ENCODE measurements at regions not wholly inside any gene's neighbourhood (a gene's known extent, or its start where the extent isn't known, plus 50 kb on each side); places are given as distances from the start of the nearest gene placed in this dataset.
A peak's percentile ranks its signal among the peaks of the same experiment; 100 is the strongest.
"Not testable (repeated sequence)": the region's sequence is repeated elsewhere in the genome, so short reads cannot be mapped to it uniquely, and the experiment has no call there.

- H3K27me3 ChIP-seq; intact Hi-C loops (cut with DNase I); H3K4me3 ChIP-seq; H3K9ac ChIP-seq (ENCODE audit: low read depth in 2 of 2, low read length in 2 of 2); H3K4me1 ChIP-seq; H3K27ac ChIP-seq; DNase-seq; H3K9me3 ChIP-seq; H3K36me3 ChIP-seq: not testable (repeated sequence)
These were observed 100.2 kb upstream of the CLEC6A start for GRCh38 chr12:8355531-8355930.

GRCh38 chr12:8373744-8374143, 82.0 kb upstream of the CLEC6A start:
- DNase-seq; H3K9ac ChIP-seq (ENCODE audit: low read depth in 2 of 2, low read length in 2 of 2); H3K9me3 ChIP-seq; H3K36me3 ChIP-seq; H3K4me3 ChIP-seq; intact Hi-C loops (cut with DNase I); H3K27ac ChIP-seq; H3K27me3 ChIP-seq; H3K4me1 ChIP-seq: not testable (repeated sequence)

GRCh38 chr12:8375122-8375521, 80.6 kb upstream of the CLEC6A start:
- intact Hi-C loops (cut with DNase I): not testable (repeated sequence)

GRCh38 chr12:8377756-8378155, 78.0 kb upstream of the CLEC6A start:
- H3K4me3 ChIP-seq; H3K27me3 ChIP-seq; intact Hi-C loops (cut with DNase I); H3K9me3 ChIP-seq; H3K9ac ChIP-seq (ENCODE audit: low read depth in 2 of 2, low read length in 2 of 2); H3K27ac ChIP-seq; DNase-seq; H3K36me3 ChIP-seq; H3K4me1 ChIP-seq: not testable (repeated sequence)

More at GRCh38 chr12:8375122-8375521, 80.6 kb upstream of the CLEC6A start:
- not testable (repeated sequence) for H3K4me3 ChIP-seq; H3K4me1 ChIP-seq; H3K36me3 ChIP-seq; H3K27ac ChIP-seq; H3K9ac ChIP-seq (ENCODE audit: low read depth in 2 of 2, low read length in 2 of 2); H3K27me3 ChIP-seq; H3K9me3 ChIP-seq; DNase-seq

GRCh38 chr12:8382556-8382955, 73.2 kb upstream of the CLEC6A start:
- H3K4me1 ChIP-seq; DNase-seq; H3K27me3 ChIP-seq; H3K9me3 ChIP-seq; intact Hi-C loops (cut with DNase I); H3K4me3 ChIP-seq; H3K9ac ChIP-seq (ENCODE audit: low read depth in 2 of 2, low read length in 2 of 2); H3K36me3 ChIP-seq; H3K27ac ChIP-seq: not testable (repeated sequence)

- H3K4me1 ChIP-seq; H3K9me3 ChIP-seq; H3K27ac ChIP-seq; intact Hi-C loops (cut with DNase I); H3K4me3 ChIP-seq; H3K36me3 ChIP-seq; H3K9ac ChIP-seq (ENCODE audit: low read depth in 2 of 2, low read length in 2 of 2); DNase-seq; H3K27me3 ChIP-seq: not testable (repeated sequence)
These were observed 71.1 kb upstream of the CLEC6A start for GRCh38 chr12:8384686-8385085.

- H3K9ac ChIP-seq (ENCODE audit: low read depth in 2 of 2, low read length in 2 of 2); H3K4me1 ChIP-seq; H3K9me3 ChIP-seq; H3K27me3 ChIP-seq; H3K36me3 ChIP-seq; H3K4me3 ChIP-seq; H3K27ac ChIP-seq; DNase-seq; intact Hi-C loops (cut with DNase I): not testable (repeated sequence)
These were observed 70.3 kb upstream of the CLEC6A start for GRCh38 chr12:8385431-8385830.

GRCh38 chr12:8386661-8387060, 69.1 kb upstream of the CLEC6A start:
- intact Hi-C loops (cut with DNase I); DNase-seq; H3K4me3 ChIP-seq: not testable (repeated sequence)

GRCh38 chr12:8389296-8389695, 66.5 kb upstream of the CLEC6A start:
- H3K27me3 ChIP-seq; H3K27ac ChIP-seq; intact Hi-C loops (cut with DNase I); DNase-seq; H3K36me3 ChIP-seq; H3K9me3 ChIP-seq; H3K4me1 ChIP-seq; H3K9ac ChIP-seq (ENCODE audit: low read depth in 2 of 2, low read length in 2 of 2); H3K4me3 ChIP-seq: not testable (repeated sequence)

More at GRCh38 chr12:8386661-8387060, 69.1 kb upstream of the CLEC6A start:
- not testable (repeated sequence) for H3K9me3 ChIP-seq; H3K27me3 ChIP-seq; H3K4me1 ChIP-seq; H3K9ac ChIP-seq (ENCODE audit: low read depth in 2 of 2, low read length in 2 of 2); H3K36me3 ChIP-seq; H3K27ac ChIP-seq

GRCh38 chr12:8390001-8390777, 65.6 kb upstream of the CLEC6A start:
- intact Hi-C loops (cut with DNase I); H3K27me3 ChIP-seq; H3K9ac ChIP-seq (ENCODE audit: low read depth in 2 of 2, low read length in 2 of 2); H3K36me3 ChIP-seq; H3K27ac ChIP-seq; H3K4me1 ChIP-seq; H3K9me3 ChIP-seq: not testable (repeated sequence)
- DNase-seq: peak; percentile 70
- TF ChIP-seq CTCF (IDR thresholded peaks at IDR 0.05): peak; percentile 47
- H3K4me3 ChIP-seq: peak overlapping the region; percentile 33
